ENCODE measurements at regions not wholly inside any gene's neighbourhood (a gene's known extent, or its start where the extent isn't known, plus 50 kb on each side); places are given as distances from the start of the nearest gene placed in this dataset.
"Not testable (repeated sequence)": the region's sequence is repeated elsewhere in the genome, so short reads cannot be mapped to it uniquely, and the experiment has no call there.

GRCh38 chr15:95734422-95735316, 595.8 kb upstream of the NR2F2 start:
- DNase-seq (ENCODE audit: low read depth in 2 of 2), result no peak

GRCh38 chr15:95737060-95737459, 593.4 kb upstream of the NR2F2 start:
- no peak for DNase-seq (ENCODE audit: low read depth in 2 of 2)

DNA sequence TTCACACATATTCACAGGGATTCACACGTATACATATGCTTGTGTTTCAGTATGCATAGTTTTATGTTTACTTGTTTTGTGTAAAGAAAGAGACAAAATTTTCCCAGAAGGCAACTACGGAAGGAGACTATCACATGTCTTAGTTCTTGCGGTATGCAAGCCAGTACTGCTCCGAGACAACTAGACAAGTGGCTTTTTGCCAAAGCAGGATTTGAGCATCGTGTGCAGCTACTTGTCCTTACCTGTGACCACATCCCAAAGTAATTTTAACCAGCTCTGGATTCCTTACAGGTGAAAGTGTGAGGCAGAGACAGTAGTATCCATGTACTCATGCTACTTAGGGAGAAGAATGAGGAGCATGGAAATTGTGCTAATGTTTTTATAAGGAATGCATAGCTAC, 591.4 kb upstream of the NR2F2 start:
- no peak for DNase-seq (ENCODE audit: low read depth in 2 of 2)

DNA sequence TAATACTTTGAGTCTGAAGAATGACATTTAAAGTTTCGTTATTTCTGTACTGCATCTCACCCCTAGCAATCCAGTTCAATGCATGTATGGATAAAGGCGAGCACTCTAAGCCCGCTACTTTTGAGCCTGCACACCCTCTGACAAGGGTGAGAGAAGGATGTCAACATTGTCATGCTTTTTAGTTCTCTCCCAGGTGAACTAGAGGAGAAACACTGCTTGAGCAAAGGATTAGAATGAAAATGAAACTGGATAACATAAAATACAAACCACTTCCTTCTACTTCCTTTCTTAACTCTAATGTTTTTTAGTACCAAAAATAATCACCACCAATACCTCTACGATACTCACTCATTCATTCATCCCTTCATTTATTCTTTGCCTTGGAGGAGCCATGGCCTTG, 588.7 kb upstream of the NR2F2 start:
- no peak for DNase-seq (ENCODE audit: low read depth in 2 of 2)

- no peak for DNase-seq (ENCODE audit: low read depth in 2 of 2)
Measured at GRCh38 chr15:95742256-95742655, 588.2 kb upstream of the NR2F2 start.

- DNase-seq (ENCODE audit: low read depth in 2 of 2), result no peak
Measured at GRCh38 chr15:95742836-95743235, 587.7 kb upstream of the NR2F2 start.

DNA sequence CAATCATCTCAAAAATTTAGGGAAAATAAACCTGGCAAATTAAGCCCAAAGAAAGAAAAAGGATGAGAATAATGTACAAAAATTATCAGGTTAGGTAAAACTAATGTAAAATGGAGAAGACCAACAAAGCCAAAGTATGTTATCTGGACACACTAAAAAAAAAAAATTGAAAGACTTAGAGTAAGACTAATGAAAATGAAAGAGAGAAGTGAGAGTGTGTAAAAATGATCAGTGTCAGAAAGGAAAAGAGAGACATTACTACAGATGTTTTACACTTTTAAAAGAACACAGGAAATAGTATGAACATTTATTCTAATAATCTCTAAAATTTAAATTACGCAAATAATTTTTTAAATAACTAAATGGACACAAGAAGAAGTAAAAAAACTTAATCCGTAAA, 573.3 kb upstream of the NR2F2 start:
- no peak for DNase-seq (ENCODE audit: low read depth in 2 of 2)

DNA sequence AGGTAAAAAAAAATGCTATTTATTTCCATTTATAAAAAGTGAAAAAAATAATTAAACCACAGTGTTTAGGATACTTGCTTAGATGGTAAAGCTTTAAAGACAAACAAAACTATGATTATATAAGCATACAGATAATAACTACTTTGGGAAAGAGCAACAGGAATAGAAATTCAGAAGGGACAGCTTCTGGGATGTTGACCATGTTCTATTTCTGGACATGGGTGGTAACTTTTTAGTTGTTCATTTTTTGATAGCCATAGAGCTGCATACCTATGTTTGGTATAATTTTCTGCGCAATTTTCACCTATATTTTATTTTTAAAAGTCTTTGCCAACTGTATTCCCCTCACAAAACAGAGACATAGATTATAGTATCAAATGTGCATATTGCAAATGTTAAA, 572.0 kb upstream of the NR2F2 start:
- no peak for DNase-seq (ENCODE audit: low read depth in 2 of 2)

- DNase-seq (ENCODE audit: low read depth in 2 of 2), result no peak
Measured at GRCh38 chr15:95758851-95759250, 571.6 kb upstream of the NR2F2 start.

DNA sequence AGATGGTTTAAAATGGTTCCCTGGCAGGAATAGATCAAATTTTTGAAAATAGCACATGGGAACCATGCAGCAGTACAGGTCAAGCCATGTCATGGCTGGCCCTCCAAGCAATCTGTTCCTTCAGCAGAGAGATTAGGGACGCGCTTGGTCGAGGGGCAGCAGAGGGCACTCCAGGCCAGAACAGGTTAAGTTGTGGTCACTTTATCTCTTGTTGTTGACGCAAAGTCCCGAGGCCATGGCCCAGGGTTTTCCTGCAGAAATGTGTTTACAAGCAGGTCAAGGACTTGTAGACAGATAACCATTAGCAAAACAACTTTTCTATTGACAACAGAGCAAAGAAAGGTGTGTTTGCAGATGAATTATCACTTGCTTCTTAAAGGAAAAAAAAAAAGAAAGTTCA, 570.0 kb upstream of the NR2F2 start:
- DNase-seq (ENCODE audit: low read depth in 2 of 2), result no peak

DNA sequence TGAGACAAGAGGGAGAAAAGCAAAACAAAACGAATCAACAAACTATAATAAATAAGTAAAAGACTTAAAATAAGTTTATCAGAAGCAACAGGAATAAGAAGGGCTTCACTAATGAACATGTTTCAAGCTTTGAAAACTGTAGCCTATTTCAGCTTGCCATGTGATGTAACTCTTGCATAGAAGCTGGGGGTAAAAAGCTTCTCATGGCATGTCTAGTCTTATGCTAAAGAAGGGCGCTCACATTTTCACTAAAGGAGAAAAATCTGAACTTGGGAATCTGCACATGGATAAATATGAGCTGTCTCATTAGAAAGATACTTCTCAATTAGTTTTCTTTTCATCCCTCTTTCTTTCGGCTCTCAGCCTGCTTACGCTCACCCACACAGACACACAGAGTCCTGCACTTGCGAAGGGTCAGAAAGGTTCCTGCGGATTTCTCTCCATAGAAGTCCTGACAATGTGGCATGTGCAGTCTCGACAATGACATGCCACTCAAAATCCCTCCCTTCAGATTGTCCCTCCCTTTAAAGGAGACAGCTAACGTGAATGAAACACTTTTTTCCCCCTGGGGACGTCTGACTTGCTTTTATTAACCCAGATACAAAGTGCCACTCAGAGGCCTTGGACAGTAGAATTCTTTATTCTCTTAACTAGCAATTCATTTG, 568.9 kb upstream of the NR2F2 start:
- DNase-seq (ENCODE audit: low read depth in 2 of 2), result no peak

DNA sequence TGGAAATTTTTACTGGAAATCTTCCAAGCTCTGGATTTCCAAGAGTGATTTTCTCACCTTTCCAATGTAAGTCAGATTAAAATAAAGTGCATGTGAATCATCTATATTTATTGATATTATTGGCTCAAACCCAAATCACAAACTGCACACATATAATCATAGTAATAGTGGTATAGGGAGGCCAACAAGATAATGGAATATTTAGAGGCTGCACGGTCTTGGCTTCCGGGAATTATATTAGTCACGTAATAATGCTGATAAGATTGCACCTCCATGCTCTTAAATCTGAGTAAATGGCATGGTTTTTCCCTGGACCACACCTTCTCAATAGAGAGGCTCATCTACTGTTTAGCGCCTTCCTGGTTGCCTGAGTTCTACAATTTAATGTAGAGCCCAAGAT, 567.1 kb upstream of the NR2F2 start:
- no peak for DNase-seq (ENCODE audit: low read depth in 2 of 2)

DNA sequence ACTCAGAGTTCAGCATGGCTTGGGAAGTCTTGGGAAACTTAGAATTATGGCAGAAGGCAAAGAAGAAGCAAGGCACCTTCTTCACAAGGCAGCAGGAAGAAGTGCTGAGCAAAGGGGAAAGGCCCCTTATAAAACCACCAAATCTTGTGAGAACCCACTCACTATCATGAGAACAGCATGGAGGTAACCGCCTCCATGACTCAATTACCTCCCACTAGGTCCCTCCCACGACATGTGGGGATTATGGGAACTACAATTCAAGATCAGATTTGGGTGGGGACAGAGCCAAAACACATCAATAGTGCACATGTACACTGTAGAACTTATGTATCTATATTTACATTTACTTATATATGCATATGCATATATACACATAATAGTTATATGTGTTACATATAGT, 565.3 kb upstream of the NR2F2 start:
- DNase-seq (ENCODE audit: low read depth in 2 of 2), result no peak

- DNase-seq (ENCODE audit: low read depth in 2 of 2), result no peak
Measured at GRCh38 chr15:95770196-95770595, 560.3 kb upstream of the NR2F2 start.

GRCh38 chr15:95772982-95773381, 557.5 kb upstream of the NR2F2 start:
- no peak for DNase-seq (ENCODE audit: low read depth in 2 of 2)

GRCh38 chr15:95784508-95784907, 546.0 kb upstream of the NR2F2 start:
- DNase-seq (ENCODE audit: low read depth in 2 of 2), result no peak

GRCh38 chr15:95785276-95785675, 545.2 kb upstream of the NR2F2 start:
- DNase-seq (ENCODE audit: low read depth in 2 of 2), result not testable (repeated sequence)

- DNase-seq (ENCODE audit: low read depth in 2 of 2), result no peak
Measured at GRCh38 chr15:95793231-95793630, 537.3 kb upstream of the NR2F2 start.

DNA sequence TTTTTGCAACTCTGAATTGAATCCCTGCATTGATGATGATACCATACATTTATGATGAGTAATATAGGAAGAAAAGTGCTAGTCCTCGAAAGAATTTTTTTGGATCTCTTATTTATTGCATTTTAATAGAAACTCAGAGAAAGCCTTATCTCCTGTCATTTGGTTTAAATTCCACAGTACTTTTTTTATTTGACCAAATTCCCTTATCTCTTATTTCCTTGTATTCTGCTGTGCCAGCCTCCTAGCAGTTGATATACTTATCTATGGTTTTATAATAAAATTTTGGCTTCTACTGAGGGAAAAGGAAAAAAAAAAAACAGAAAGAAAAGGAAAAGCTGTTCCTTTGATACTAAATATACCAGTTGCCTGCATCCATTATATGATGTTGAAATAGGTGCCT, 535.1 kb upstream of the NR2F2 start:
- DNase-seq (ENCODE audit: low read depth in 2 of 2), result no peak

DNA sequence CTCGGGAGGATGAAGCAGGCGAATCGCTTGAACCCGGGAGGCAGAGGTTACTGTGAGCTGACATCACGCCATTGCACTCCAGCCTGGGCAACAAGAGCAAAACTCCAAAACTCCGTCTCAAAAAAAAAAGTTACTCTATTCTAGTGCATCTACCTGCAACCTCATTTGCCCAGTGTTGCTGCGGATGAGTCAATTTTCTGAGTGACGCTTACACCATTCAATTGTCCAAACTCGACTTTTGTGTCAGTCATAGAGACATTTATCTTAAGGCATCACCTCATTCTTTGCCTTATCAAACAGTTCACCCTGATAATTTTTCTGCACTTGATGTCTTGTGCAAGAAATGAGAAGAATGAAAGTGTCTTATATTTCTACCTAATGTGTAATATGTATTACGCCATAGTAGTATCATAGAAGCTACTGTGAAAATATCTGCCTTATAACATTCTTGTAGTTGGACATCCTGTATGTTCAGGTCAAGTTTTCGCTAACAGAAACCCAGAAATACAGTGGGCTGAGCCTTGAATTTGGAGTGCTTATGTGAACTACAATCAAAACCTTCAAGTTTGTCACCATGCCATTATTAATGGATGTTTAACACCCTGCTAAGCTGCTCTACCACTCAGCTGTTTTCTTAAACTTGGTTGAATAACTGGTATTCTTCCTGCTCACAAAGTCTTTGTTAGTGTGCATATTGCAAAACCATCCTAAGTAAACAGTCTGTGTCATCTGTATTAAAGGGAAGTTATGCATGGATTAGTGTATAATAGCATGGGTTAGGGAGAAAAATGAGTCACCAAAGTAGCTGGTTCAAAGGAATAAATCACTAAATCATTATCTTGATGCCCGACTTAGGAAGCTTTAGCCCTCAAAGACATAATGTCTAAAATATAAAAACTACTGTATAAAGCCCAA, 531.0 kb upstream of the NR2F2 start:
- DNase-seq (ENCODE audit: low read depth in 2 of 2), result no peak

GRCh38 chr15:95804484-95804883, 526.0 kb upstream of the NR2F2 start:
- DNase-seq (ENCODE audit: low read depth in 2 of 2), result no peak

GRCh38 chr15:95812491-95812890, 518.0 kb upstream of the NR2F2 start:
- no peak for DNase-seq (ENCODE audit: low read depth in 2 of 2)

Measured in activated CD4-positive, alpha-beta T cell treated with anti-CD3 and anti-CD28 coated beads for 24 hours (primary cell).